ENCODE measurements at regions not wholly inside any gene's neighbourhood (a gene's known extent, or its start where the extent isn't known, plus 50 kb on each side); places are given as distances from the start of the nearest gene placed in this dataset.

DNA sequence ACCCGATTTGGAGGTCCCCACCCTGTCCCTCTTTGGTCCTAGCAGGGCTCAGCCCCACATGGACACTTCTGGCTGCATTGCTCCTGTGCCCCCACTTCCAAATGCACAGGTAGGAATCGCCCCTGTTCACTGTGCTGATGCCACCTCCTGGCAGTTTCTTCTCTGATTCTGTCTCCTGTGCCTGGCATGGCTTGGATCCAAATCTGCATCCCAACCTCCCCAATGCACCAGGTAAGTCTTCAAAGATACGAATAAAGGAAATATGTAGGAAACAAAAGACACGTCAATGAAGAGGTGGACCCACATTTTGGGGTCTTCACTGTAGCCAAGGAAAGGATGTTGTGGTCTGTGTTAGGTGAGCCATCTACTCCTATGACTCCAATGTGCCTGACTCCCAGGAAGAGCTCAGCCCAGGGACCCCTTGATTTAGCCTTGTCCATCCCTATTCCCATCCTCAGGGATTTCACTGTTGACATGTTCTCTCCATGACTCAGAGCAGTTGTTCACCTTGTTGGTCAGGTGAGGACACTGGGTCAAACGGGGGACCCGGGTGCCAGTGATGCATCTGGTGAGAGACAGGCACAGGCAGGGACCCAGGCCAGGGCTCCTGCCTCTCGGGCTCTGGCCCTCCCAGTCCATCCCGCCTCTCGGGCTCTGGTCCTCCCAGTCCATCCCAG lies 341.8 kb downstream of the CXCL12 start:
- TF ChIP-seq, protein P1, sequence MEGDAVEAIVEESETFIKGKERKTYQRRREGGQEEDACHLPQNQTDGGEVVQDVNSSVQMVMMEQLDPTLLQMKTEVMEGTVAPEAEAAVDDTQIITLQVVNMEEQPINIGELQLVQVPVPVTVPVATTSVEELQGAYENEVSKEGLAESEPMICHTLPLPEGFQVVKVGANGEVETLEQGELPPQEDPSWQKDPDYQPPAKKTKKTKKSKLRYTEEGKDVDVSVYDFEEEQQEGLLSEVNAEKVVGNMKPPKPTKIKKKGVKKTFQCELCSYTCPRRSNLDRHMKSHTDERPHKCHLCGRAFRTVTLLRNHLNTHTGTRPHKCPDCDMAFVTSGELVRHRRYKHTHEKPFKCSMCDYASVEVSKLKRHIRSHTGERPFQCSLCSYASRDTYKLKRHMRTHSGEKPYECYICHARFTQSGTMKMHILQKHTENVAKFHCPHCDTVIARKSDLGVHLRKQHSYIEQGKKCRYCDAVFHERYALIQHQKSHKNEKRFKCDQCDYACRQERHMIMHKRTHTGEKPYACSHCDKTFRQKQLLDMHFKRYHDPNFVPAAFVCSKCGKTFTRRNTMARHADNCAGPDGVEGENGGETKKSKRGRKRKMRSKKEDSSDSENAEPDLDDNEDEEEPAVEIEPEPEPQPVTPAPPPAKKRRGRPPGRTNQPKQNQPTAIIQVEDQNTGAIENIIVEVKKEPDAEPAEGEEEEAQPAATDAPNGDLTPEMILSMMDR (IDR thresholded peaks at IDR 0.05), result no peak
- TF ChIP-seq POLR2AphosphoS5 (IDR thresholded peaks at IDR 0.05) (no peak), EP300 (IDR thresholded peaks at IDR 0.05) (no peak), POLR2A (IDR thresholded peaks at IDR 0.05; ENCODE audit: low read depth) (no peak)
